Left ventricle myocardium inferior (tissue), 1 donor: ENCODE measurements at regions not wholly inside any gene's neighbourhood (a gene's known extent, or its start where the extent isn't known, plus 50 kb on each side); places are given as distances from the start of the nearest gene placed in this dataset.

ENCODE experiments used
- DNase-seq: peaks from one replicate; pipeline ENCODE4 v3.0.0-alpha.2; 2020
- H3K27ac ChIP-seq: fragments of 200-600 bp; replicated peaks from 2 replicates; pipeline ENCODE4 v1.8.0; 2021
- H3K27me3 ChIP-seq: fragments of 200-600 bp; 2 replicates; pipeline ENCODE4 v1.8.0; 2021; ENCODE audit warnings: low read depth
- H3K36me3 ChIP-seq: fragments of 200-600 bp; 2 replicates; pipeline ENCODE4 v1.8.0; 2021
- H3K4me1 ChIP-seq: fragments of 200-600 bp; 2 replicates; pipeline ENCODE4 v1.8.0; 2021
- H3K4me3 ChIP-seq: fragments of 200-600 bp; 2 replicates; pipeline ENCODE4 v1.8.0; 2021; ENCODE audit warnings: mild to moderate bottlenecking, moderate library complexity
- H3K9me3 ChIP-seq: fragments of 200-600 bp; replicated peaks from 2 replicates; pipeline ENCODE4 v1.8.0; 2021
- CTCF ChIP-seq: fragments of 200-600 bp; IDR thresholded peaks from 2 replicates; pipeline ENCODE4 v1.8.0; 2021; ENCODE audit warnings: antibody characterized with exemption, mild to moderate bottlenecking, borderline replicate concordance
- intact Hi-C: fragments of 100-400 bp; cut with micrococcal nuclease; formaldehyde crosslinking; loops from one replicate; pipeline ENCODE4 v1.11.0; 2022
- donor health status: DM: no; HTN: yes; CAD: no; lungs with severe emphysema.

DNA sequence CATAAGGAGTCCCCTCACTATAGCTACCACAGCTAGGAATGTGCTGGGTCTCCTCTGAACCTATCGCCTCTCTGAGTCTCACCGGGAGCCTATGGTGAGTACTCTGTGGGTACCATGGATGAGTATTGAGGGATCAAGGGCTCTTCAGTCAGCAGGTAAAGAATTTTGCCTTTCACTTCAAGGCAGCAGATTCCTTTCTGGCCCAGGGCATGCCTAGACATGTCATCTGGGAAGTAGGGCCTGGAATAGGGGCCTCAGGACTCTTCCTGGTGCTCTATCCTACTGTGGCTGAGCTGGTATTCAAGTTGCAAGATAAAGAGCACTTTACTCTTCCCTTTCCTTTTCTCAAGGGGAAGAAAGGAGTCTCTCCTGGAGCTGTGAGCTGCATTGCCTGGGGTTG is 85.6 kb upstream of the LHCGR start:
- no peaks in the 10 kb centered on the region for H3K36me3 ChIP-seq
- H3K4me1 ChIP-seq, result no peaks in the 10 kb centered on the region
- TF ChIP-seq CTCF, result no peak
- peaks cover 3% of the 10 kb centered on the region for H3K27me3 ChIP-seq
- intact Hi-C loops, result no loop called here
- no peak for DNase-seq
- H3K9me3 ChIP-seq, result no peaks in the 10 kb centered on the region
- H3K27ac ChIP-seq, result no peak overlapping the region
- no peak overlapping the region for H3K4me3 ChIP-seq

DNA sequence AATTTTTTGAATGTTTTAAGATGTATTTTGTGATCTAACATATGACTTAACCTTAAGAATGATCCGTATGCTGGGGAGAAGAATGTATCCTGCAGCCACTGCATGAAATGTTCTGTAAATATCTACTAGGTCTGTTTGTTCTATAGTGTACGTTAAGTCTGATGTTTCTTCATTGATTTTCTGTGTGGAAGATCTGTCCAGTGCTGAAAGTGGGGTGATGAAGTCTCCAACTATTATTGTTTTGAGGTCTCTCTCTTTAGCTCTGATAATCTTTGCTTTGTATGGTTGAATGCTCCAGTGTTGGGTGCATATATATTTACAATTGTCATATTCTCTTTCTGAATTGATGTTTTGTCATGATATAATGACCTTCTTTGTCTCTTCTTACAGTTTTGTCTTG is 82.5 kb upstream of the LHCGR start:
- Histone ChIP-seq H3K9me3 (peaks cover 26% of the 10 kb centered on the region), H3K4me1 (no peaks in the 10 kb centered on the region), H3K27ac (no peak overlapping the region), H3K36me3 (no peaks in the 10 kb centered on the region), H3K4me3 (no peak overlapping the region), H3K27me3 (no peaks in the 10 kb centered on the region)
- intact Hi-C loops, result no loop called here
- no peak for DNase-seq
- no peak for TF ChIP-seq CTCF

DNA sequence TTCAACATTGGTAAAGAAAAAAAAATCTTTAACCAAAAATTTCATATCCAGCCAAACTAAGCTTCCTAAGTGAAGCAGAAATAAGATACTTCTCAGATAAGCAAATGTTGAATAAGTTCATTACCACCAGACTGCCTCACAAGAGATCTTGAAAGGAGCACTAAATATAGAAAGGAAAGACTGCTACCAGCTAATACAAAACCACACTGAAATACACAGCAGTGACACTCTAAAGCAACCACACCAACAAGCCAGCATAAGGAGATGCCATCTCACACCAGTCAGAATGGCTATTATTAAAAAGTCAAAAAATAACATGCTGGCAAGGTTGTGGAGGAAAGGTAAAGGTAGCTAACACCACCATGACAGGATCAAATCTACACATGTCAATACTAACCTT is 74.0 kb upstream of the LHCGR start:
- H3K36me3 ChIP-seq, result no peaks in the 10 kb centered on the region
- H3K9me3 ChIP-seq, result peaks cover 12% of the 10 kb centered on the region
- TF ChIP-seq CTCF, result no peak
- no peaks in the 10 kb centered on the region for H3K4me1 ChIP-seq
- no peak overlapping the region for H3K4me3 ChIP-seq
- DNase-seq, result no peak
- H3K27me3 ChIP-seq, result peaks cover 16% of the 10 kb centered on the region
- intact Hi-C loops, result no loop called here
- H3K27ac ChIP-seq, result no peak overlapping the region

DNA sequence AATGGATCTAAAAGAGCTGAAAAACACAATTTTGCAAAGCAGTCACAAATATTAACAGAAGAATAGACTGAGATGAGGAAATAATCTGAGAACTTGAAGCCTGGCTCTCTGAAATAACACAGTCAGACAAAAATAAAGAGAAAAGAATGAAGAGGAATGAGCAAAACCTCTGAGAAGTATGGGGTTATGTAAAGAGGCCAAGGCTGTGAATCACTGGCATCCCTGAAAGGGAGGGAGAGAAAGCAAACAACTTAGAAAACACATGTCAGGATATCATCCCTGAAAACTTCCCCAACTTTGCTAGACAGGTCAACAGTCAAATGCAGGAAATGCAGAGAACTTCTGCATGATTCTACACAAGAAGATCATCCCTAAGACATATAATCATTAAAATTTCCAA is 73.5 kb upstream of the LHCGR start:
- DNase-seq, result no peak
- TF ChIP-seq CTCF, result no peak
- Histone ChIP-seq H3K4me3 (no peak overlapping the region), H3K27ac (no peak overlapping the region), H3K36me3 (no peaks in the 10 kb centered on the region), H3K9me3 (peaks cover 7% of the 10 kb centered on the region), H3K4me1 (no peaks in the 10 kb centered on the region), H3K27me3 (peaks cover 16% of the 10 kb centered on the region)
- intact Hi-C loops, result no loop called here

DNA sequence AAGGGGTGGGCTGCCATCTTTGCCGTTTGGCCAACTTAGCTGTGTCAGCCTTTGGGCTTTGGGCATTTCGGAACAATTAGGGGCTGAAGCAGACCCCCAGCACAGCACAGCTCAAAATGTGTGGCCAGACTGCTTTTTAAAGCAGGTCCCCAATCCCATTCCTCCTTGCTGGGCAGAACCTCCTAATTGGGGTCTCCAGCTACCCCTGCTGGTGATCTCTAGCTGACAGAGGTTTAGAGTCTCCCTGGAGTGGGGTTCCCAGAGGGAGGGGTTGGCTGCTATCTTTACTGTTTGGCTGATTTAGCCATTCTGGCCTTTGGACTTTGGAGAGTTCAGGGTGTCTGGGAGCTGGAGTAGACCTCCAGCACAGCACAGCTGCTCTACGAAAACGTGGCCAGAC is 71.5 kb upstream of the LHCGR start:
- H3K27ac ChIP-seq, result no peak overlapping the region
- H3K27me3 ChIP-seq, result peaks cover 19% of the 10 kb centered on the region
- no peaks in the 10 kb centered on the region for H3K9me3 ChIP-seq
- no peaks in the 10 kb centered on the region for H3K36me3 ChIP-seq
- H3K4me1 ChIP-seq, result no peaks in the 10 kb centered on the region
- H3K4me3 ChIP-seq, result no peak overlapping the region
- no peak for TF ChIP-seq CTCF
- intact Hi-C loops, result no loop called here
- DNase-seq, result no peak

- Histone ChIP-seq H3K27ac (no peak overlapping the region), H3K9me3 (no peaks in the 10 kb centered on the region), H3K4me1 (no peaks in the 10 kb centered on the region), H3K27me3 (peaks cover 24% of the 10 kb centered on the region), H3K4me3 (no peak overlapping the region), H3K36me3 (no peaks in the 10 kb centered on the region)
- TF ChIP-seq CTCF, result no peak
- DNase-seq, result no peak
- intact Hi-C loops, result no loop called here
Observed at GRCh38 chr2:48824116-48824515, 68.6 kb upstream of the LHCGR start.
